ENCODE measurements at regions not wholly inside any gene's neighbourhood (a gene's known extent, or its start where the extent isn't known, plus 50 kb on each side); places are given as distances from the start of the nearest gene placed in this dataset.
"Not testable (repeated sequence)": the region's sequence is repeated elsewhere in the genome, so short reads cannot be mapped to it uniquely, and the experiment has no call there.

GRCh38 chr14:105945896-105946295 is 419.5 kb downstream of the TMEM121 start:
- H3K4me1 ChIP-seq (ENCODE audit: control insufficient read depth in 1 of 2, low read depth in 2 of 2): no peaks in the 10 kb centered on the region
- TF ChIP-seq CTCF (IDR thresholded peaks at IDR 0.05): no peak
- ATAC-seq (ENCODE audit: insufficient number of reproducible peaks, low FRiP score, low read depth) (no peak), DNase-seq (ENCODE audit: low spot score) (no peak)
- no peaks in the 10 kb centered on the region for H3K27me3 ChIP-seq (replicated peaks; ENCODE audit: insufficient read depth)
- no peak overlapping the region for H3K4me3 ChIP-seq
- no peak overlapping the region for H3K27ac ChIP-seq
- H3K9me3 ChIP-seq: no peaks in the 10 kb centered on the region
- no peaks in the 10 kb centered on the region for H3K36me3 ChIP-seq

DNA sequence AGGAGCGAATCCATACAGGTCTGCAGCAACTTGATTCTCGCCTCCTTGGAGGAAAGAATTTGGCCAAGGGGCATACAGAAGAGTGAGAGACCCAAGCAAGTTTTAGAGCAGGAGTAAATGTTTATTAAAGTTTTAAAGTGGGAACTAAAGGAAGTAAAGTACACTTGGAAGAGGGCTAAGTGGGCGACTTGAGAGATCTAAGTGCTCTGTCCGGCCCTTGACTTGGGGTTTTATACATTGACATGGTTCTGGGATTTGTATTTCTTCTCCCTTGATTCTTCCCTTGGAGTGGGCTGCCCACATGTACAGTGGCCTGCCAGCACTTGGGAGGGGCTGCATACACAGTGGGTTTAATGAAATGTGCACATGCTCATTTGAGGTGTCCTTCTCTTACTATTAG is 421.2 kb downstream of the TMEM121 start:
- H3K9me3 ChIP-seq: no peaks in the 10 kb centered on the region
- no peaks in the 10 kb centered on the region for H3K4me1 ChIP-seq (ENCODE audit: control insufficient read depth in 1 of 2, low read depth in 2 of 2)
- no peak overlapping the region for H3K4me3 ChIP-seq
- H3K36me3 ChIP-seq: no peaks in the 10 kb centered on the region
- DNase-seq (ENCODE audit: low spot score) (no peak), ATAC-seq (ENCODE audit: insufficient number of reproducible peaks, low FRiP score, low read depth) (no peak)
- H3K27me3 ChIP-seq (replicated peaks; ENCODE audit: insufficient read depth): no peaks in the 10 kb centered on the region
- no peak overlapping the region for H3K27ac ChIP-seq
- no peak for TF ChIP-seq CTCF (IDR thresholded peaks at IDR 0.05)

DNA sequence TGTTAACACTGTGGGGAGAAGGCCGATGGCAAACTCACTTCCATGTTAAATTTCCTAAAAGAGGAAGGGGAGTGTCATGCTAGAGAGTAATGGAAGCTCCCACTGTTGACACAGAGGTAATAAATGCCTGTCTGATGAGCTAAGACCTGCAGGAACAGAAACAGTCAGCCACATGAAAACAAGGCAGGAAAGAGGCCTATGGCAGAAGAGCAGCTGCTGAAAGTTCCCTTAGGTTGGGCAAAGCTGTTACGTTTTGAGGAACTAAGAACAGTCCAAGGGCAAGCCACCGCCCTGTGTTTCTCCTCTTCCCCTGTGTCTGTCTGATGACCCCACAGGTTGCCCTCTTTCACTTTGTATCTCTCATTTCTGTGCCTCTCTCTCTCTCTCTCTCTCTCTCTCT is 422.6 kb downstream of the TMEM121 start:
- not testable (repeated sequence) for H3K36me3 ChIP-seq; H3K4me3 ChIP-seq; DNase-seq (ENCODE audit: low spot score); ATAC-seq (ENCODE audit: insufficient number of reproducible peaks, low FRiP score, low read depth); H3K27ac ChIP-seq; H3K27me3 ChIP-seq (replicated peaks; ENCODE audit: insufficient read depth); H3K9me3 ChIP-seq; H3K4me1 ChIP-seq (ENCODE audit: control insufficient read depth in 1 of 2, low read depth in 2 of 2)

DNA sequence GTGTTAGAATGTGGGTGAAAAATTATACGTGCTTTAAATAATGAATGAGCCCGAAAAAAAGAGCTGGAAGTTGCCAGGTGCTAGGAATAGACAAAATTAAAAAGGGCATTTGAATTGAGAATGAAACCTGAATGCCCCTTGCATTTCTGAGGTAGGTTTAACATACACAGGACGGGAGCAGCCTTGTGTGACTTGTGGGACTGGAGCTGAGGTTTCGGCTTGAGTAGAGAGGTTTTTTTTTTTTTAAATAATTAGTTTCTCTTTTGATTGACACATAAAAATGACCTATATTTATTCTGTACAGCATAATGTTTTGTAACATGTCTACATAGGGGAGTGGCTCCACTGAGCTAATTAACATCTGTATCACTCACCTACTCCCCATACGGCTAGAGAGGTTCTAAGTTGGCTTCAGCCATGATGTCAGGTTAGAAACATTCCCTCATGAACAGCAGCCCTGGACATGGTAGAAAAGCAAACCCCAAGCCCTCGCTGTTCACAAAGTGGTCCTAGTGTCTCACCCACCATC is 424.0 kb downstream of the TMEM121 start:
- not testable (repeated sequence) for ATAC-seq (ENCODE audit: insufficient number of reproducible peaks, low FRiP score, low read depth); H3K27ac ChIP-seq; H3K36me3 ChIP-seq; H3K27me3 ChIP-seq (replicated peaks; ENCODE audit: insufficient read depth); H3K4me3 ChIP-seq; H3K4me1 ChIP-seq (ENCODE audit: control insufficient read depth in 1 of 2, low read depth in 2 of 2); DNase-seq (ENCODE audit: low spot score); H3K9me3 ChIP-seq

DNA sequence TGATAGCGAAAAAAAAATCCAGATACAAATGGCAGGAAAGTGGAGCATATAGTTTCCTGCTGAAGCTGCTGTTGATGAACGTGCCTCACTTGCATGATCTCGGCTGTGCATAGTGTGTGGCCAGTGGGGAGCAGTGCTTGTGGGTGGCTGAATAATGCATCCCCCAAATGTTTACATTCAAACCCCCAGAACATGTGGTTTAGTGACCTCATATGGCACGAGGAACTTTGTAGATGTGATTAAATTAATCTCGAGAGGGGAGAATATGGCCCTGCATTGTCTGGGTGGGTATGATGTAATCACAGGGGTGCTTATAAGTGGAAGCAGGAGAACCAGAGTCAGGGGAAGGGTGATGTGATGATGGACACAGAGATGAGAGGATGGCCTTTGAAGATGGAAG is 425.0 kb downstream of the TMEM121 start:
- TF ChIP-seq CTCF (IDR thresholded peaks at IDR 0.05): no peak
- no peak for DNase-seq (ENCODE audit: low spot score)
- H3K36me3 ChIP-seq: no peaks in the 10 kb centered on the region
- no peak for ATAC-seq (ENCODE audit: insufficient number of reproducible peaks, low FRiP score, low read depth)
- H3K27ac ChIP-seq: no peak overlapping the region
- H3K27me3 ChIP-seq (replicated peaks; ENCODE audit: insufficient read depth): no peaks in the 10 kb centered on the region
- no peaks in the 10 kb centered on the region for H3K4me1 ChIP-seq (ENCODE audit: control insufficient read depth in 1 of 2, low read depth in 2 of 2)
- no peak overlapping the region for H3K4me3 ChIP-seq
- no peaks in the 10 kb centered on the region for H3K9me3 ChIP-seq

DNA sequence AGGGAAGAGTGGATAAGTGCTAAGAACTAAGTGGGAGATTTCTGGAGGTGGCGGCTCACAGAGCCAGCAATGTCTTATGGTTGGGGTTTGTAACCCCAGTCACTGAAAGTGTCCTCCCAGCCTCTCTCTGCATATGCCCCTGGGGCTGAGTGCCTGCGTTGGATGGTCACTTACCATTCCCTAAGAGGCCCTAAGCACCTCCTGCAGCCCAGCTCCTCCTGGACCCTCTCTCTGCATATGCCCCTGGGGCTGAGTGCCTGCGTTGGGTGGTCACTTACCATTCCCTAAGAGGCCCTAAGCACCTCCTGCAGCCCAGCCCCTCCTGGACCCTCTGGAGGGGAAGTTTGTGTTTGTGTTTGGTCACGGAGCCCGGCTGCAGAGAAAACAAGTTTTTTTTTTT is 425.8 kb downstream of the TMEM121 start:
- Histone ChIP-seq H3K27me3 (replicated peaks; ENCODE audit: insufficient read depth) (no peaks in the 10 kb centered on the region), H3K4me1 (ENCODE audit: control insufficient read depth in 1 of 2, low read depth in 2 of 2) (no peaks in the 10 kb centered on the region), H3K27ac (no peak overlapping the region), H3K36me3 (no peaks in the 10 kb centered on the region), H3K4me3 (no peak overlapping the region), H3K9me3 (no peaks in the 10 kb centered on the region)
- no peak for ATAC-seq (ENCODE audit: insufficient number of reproducible peaks, low FRiP score, low read depth)
- no peak for DNase-seq (ENCODE audit: low spot score)
- TF ChIP-seq CTCF (IDR thresholded peaks at IDR 0.05): no peak
